Skin epidermis (tissue), 12 donors: ENCODE measurements at regions not wholly inside any gene's neighbourhood (a gene's known extent, or its start where the extent isn't known, plus 50 kb on each side); places are given as distances from the start of the nearest gene placed in this dataset.

Experiments used
- H3K27ac ChIP-seq, 21 experiments: fragments of 200-600 bp; sonication (generic) in 11 of 21; one replicate each; pipeline ENCODE4 v1.5.0; 2020; ENCODE audit warnings: mild to moderate bottlenecking in 3 of 21, inconsistent platforms in 2 of 21, moderate library complexity in 2 of 21
- H3K4me3 ChIP-seq, 7 experiments: fragments of 200-600 bp; sonication (generic) in 2 of 7; one replicate each; pipeline ENCODE4 v1.5.0; 2020; ENCODE audit warnings: inconsistent platforms in 2 of 7, mild to moderate bottlenecking in 2 of 7, moderate library complexity in 1 of 7

DNA sequence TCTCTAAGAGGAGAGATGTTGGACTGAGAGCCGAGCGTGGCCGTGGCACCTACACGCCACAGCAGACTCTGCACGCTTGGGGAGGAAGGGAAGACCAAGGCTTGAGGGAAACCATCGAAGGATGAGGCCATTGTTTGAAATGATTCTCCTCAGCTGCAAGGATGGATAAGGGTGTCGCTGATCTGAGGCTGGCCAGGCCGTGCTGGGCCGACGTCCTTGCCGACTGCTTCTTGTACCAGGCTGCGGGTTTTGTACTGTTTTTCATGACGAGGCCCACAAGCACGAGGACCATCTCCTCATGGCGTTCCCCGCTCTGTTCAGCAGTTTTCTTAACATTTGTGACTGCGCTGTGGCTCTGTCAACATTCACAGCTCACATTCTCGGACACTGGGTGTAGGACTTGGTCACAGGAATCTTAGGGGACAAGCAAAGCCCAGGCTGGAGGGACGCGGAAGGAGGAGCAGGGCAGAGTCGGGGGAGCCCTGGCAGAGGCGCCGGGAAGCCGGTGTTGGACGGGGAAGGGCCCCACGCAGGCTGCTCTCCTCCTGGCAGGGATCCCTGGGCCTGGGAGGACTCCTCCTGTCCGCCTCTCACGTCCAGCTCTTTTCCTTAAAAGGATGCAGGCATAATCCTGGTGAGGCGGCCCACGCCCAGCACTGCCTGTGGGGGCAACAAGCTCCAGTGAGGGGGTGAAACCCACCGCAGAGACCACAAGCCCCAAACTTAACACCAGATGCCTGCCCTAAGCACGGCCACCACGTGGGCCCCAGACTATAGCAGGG is 259.0 kb upstream of the SALL3 start:
- Histone ChIP-seq H3K27ac (no peak overlapping the region), H3K4me3 (no peak overlapping the region)

DNA sequence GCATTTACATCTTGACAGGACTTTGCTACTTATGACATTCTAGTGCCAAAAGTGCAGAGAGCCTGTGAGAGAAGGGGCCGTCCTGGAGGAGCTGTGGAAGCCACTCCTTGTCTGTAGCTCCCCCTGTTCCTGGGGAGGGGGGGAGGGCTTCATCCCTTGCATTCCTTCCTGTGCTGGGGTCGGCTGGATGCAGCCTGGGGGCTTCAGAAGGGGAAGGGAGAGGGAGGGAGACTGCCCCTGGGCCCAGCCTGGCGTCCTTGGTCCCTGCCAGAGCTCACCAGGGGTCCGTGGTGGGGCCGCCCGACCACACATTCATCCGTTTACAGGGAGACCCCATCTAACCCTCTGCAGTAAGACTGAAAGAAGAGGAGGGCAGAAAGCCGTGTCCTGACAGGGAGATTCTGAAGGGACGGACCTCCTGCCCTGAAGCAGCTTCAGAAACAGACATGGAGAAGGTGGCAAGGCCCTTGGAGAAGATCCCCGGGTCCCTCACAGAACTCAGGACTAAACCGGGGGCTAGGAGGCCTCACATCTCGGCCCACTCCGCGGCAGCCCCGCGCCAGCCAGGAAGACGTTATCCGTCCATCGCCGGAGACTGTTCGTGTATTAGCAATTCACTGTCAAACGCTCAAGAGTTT is 258.3 kb upstream of the SALL3 start:
- H3K27ac ChIP-seq: no peak overlapping the region
- no peak overlapping the region for H3K4me3 ChIP-seq

DNA sequence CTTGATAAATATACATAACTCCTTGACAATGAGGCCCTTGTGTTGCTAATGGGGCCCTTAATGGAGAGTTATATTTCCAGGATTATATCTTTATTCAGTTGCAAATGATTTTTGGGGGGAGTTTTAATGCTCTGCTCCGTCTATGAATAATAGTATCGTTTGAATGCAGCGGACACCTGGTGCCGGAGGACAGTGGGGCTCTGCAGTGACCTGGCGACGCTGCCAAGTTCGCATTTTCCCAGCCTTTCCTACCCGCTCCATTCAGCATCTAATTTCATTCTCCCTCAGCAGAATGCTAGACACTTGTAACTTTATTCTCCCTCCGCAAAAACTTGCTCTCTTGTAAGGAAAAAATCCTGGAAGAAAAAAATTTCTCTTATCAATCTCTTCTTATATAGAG is 257.6 kb upstream of the SALL3 start:
- Histone ChIP-seq H3K27ac (no peak overlapping the region), H3K4me3 (no peak overlapping the region)

DNA sequence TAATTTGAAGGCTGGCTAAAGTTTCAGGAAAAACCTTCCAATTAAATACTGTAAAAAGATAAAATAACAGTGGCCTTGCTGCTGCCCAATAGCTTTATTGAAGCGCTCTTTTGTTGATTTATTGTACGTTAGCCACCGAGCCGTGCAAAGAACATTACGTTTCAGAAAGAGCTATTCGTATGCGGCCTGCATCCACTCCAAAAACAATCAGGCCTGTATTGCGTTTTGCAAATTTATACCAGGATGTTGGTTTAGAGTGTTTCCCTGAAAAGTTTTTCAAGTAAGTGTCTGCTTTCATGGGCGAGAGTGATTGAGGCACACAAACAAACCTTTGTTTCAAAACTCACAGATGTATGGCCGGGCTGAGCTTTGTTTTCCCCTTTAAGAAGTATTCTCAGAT is 257.2 kb upstream of the SALL3 start:
- H3K27ac ChIP-seq: no peak overlapping the region
- H3K4me3 ChIP-seq: no peak overlapping the region

DNA sequence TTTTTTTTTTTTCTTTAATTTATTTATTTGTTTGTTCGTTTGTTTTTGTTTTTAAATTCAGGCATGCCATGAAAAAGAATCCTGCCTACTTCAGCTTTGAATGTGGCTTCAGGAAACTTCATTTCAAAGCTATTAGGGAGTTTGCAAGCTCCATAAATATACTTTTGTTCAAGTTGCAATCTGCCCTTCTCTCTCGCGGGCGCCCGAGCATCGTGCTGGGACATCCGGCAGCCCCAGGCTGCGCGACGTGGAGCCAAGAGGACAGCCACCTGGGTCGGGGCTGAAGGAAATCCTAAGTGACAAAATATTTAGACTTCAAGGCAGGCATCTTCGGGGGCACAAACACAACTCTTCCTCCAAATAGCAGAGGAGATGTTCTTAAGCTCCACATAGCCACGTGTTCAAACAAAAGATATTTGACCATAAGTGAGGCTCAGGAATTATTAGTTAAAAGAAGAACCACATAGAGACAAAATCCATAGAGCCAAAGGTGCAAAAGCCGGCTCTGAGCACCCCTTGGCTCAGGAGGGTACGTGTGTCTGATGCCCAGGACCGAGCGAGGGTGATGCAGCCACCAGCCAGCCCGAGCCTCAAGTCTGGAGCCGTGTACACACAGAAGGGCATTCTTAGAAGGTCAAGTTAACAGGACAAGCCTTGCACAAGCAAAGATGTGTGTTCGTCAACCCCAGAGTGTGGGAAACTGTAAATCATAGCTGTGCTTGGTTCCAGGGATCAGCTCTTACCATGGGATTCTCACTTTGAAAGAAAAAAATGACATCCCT is 256.5 kb upstream of the SALL3 start:
- Histone ChIP-seq H3K4me3 (no peak overlapping the region), H3K27ac (no peak overlapping the region)

DNA sequence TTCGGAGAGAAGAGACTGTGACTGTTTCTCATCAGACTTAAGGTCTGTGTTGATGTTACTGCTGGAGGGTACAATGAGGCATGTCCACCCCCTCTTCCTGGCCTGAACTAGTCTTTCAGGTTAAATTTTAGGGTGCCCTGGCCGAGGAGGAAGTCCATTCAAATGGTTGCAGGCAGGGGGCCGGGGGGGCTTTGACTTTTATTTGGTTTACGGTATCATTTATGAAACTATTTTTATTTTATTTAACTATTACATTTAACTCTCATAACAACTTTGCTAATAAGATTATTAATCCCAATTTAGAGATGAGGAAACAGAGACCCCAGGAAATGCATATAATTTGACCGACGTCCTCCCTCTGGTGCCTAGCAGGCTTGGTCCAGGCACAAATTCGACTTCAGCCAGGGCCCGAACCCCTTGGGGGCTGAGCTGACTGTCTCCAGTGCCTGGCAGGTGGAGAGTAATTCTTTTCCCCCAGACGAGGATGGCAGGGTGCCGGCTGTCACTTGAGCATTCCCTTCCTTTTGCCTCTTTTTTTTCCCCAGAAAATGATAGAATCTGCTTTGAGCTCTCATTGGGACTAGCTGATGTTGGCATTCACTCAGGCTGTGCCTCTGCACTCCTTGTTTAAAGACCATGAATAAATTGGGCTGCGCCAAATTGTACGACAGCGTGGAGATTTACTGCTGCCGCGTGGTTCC is 255.3 kb upstream of the SALL3 start:
- Histone ChIP-seq H3K27ac (no peak overlapping the region), H3K4me3 (no peak overlapping the region)

DNA sequence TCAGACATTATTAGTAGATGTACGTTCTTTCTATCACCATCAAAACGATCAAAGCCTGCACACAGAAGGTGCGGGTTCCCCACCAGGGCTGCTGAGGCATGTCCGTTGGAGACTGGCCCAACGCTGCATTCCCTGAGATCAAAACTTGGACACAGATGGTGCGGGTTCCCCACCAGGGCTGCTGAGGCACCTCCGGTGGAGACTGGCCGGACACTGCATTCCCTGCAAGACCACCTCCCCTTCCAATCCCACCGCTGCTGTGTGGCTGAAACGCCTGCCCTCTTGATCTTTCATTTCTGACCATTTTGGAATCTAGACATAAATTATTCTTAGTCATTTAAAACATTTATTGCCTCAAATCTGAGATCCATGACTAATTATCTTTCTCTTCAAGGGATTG is 254.2 kb upstream of the SALL3 start:
- no peak overlapping the region for H3K27ac ChIP-seq
- H3K4me3 ChIP-seq: no peak overlapping the region

DNA sequence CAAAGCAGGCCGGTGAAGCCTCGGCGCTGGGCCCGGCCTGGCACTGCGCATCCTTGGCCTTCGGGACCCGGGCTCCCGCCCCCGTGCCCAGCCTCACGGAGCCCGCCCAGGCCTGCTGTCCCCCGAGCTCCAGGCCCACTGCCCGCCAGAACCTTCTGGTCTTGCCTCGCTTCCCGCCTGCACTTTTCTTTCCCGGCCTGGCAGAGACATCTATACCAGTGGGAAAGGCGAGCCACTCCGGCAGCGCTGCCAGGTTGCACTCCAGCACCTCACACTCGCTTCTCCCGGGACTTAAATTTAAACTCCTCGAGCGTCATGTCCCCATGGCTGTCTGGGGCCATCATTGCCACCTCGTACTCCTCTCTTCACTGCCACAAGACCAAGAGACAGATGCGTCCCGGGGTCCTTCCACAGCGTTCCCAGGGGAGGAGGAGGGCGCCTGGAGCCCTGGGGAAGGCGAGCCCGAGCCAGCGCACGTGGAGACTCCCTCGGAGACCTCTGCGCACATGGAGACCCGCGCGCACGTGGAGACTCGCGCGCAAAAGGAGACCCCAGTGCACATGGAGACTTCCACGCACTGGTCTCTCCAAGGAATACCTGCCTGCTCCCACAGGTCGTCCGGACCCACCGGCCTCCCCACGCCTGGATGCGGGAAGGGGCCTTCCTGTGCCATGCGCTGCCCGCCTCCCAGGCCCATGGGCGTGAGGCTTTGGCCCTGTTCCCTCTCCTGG is 253.1 kb upstream of the SALL3 start:
- no peak overlapping the region for H3K4me3 ChIP-seq
- no peak overlapping the region for H3K27ac ChIP-seq

DNA sequence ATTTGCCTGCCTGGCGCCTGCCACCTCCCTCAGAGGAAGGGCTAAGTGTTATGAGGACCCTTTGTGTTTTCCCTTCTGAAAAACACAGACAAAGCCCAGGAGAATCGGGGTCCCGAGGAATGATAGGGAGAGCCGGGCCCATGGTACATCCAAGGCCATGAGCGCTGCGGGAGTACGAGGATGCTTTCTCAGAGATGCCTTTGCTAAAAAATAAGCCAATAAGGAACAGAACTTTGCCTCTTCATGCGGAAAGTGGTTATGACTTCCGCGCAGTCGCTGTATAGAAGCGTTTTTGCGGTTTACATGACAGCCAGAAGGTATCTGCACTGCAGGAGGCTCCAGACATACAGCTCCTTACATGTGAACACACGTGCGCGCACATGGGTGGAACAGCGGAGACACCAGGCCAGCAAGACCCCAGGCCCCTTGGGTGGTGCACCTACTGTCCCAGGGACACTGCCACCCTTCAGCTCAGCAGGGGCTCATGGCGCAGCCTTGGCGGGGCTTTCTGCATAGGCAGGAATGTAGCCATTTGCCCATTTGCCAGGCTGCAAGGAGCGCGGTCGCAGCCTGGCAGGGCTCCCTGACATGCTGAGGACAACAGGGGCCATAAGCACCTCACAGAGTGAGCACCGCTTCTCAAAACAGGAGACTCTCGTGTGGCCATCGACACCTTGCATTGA is 252.4 kb upstream of the SALL3 start:
- no peak overlapping the region for H3K4me3 ChIP-seq
- H3K27ac ChIP-seq: no peak overlapping the region

DNA sequence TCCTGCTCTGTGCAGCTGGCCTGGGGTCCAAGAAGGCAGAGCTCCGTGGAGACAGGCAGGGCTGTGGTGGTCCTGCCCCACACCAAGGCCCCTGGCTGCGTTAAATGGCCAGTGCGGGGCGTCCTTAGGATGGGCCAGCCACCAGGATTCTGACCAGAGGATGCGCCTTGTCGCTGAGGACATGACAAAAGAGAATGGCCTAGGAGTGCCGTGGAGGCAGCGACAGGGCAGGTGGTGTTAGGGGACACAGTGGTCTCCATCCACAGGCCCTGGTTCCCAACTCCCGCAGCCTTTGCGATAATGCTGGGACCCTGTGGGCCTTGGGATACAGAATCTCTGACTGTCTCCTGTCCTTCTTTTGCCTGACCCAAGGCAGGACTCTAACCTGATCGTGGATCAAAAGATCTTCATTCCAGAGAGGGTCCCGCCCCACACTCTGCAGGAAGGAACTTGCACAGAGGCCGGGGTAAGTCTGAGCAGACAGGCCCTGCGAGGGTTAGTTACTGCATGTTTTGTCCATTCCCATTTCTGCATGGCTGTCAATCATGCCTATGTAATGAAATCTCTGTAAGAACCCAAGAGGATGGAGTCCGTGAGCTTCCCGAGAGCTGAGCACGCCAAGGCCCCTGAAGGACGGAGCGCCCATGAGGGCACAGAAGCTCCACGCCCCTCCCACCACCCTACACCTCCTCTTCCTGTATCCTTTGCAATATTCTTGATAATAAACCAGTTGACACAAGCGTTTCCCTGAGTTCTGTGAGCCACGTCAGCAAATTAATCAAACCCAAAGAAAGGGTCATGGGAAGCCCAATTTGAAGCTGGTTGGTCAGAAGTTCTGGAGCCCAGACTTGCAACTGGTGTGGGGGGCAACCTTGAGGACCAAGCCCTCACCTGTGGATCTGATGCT is 251.5 kb upstream of the SALL3 start:
- no peak overlapping the region for H3K27ac ChIP-seq

DNA sequence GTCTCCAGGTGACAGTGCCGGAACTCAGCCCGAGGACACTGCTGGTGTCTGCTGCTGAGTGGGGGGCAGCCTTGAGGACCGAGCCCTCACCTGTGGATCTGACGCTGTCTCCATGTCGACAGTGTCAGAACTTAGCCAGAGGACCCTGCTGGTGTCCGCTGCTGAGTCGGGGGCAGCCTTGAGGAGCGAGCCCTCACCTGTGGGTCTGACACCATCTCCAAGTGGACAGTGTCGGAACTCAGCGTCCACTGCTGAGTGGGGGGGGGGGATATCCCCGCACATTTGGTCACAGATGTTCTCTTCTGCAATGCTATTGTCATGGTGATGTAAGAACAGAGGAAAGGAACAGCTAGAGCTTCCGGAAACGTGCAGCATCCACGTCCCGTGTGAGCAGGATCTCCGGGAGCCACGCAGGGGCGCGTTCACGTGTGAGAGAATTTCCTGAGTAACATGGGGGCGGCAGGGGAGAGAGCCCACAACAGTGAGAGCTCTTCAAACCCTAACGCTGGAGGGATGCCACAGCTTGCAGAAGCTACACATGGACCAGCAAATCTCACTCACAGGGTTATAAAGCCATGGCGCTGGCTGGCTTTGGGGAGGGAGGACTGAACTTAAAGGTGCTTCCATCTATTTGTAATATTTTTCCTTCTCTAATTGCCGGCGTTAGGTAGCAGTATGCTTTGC is 250.7 kb upstream of the SALL3 start:
- Histone ChIP-seq H3K27ac (no peak overlapping the region), H3K4me3 (no peak overlapping the region)

More for the DNA sequence above, 251.5 kb upstream of the SALL3 start:
- H3K4me3 ChIP-seq: no peak overlapping the region

DNA sequence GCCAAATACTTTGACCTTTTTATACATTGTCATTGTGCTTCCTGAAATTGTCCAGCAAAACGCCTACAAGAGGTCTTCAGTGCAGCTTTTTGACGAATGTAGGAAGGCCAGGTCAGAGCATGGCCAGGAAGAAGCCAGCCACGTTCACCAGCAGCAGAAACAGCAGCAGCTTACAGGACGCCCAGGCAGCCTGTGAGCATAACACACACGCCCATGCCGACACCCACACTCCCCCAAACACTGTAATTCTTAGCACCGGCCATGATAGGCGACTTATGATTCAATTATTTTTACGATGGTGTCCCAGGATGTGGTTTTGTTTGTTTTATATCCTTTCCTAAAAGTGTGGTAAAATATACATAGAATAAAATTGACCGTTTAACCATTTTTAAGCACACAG is 249.1 kb upstream of the SALL3 start:
- H3K27ac ChIP-seq: no peak overlapping the region
- no peak overlapping the region for H3K4me3 ChIP-seq

DNA sequence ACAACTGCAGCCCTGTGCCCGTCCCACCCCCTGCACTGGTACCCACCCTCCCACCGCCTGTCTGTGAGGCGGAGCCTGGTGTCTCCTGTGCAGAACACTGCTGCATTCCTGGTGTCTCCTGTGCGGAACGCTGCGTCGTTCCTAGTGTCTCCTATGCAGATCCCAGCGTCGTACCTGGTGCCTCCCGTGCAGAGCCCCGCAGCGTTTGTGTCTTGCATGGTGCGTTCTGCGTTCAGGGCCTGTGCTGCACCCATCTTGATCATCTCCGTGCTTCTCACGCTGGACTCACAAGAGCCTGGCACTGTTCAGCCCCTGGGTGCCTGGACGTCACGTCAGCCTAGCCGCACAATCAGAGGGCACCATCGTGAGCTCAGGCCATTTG is 248.6 kb upstream of the SALL3 start:
- H3K4me3 ChIP-seq: no peak overlapping the region
- H3K27ac ChIP-seq: no peak overlapping the region

DNA sequence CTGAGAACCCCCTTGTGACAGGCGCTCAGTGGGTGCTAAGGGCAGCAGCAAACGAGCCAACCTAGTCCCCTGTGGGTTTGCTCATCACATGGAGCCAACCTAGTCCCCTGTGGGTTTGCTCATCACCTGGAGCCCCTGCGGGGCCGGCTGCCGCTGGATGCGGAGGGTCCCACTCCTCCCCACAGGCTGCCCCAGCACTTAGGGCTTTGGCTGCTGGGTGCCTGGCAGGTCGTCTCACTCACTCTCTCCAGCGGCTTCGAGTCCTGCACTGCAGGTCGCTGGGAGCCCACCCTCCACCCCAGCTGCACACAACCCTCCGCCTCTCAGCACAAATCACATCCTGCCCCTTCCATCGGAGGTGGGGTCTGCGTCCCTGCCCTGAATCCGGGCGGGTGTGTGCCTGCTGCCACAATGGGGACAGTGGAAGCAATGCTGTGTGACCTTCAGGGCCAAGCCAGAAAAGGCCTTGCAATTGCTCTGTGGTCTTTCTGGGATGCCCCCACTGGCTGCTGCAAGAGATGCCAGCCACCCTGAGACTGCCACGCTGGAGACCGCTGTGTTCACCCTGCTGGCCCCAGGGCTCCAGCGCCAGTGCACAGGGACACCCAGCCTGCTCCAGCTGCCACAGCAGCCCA is 248.1 kb upstream of the SALL3 start:
- no peak overlapping the region for H3K4me3 ChIP-seq
- H3K27ac ChIP-seq: no peak overlapping the region

DNA sequence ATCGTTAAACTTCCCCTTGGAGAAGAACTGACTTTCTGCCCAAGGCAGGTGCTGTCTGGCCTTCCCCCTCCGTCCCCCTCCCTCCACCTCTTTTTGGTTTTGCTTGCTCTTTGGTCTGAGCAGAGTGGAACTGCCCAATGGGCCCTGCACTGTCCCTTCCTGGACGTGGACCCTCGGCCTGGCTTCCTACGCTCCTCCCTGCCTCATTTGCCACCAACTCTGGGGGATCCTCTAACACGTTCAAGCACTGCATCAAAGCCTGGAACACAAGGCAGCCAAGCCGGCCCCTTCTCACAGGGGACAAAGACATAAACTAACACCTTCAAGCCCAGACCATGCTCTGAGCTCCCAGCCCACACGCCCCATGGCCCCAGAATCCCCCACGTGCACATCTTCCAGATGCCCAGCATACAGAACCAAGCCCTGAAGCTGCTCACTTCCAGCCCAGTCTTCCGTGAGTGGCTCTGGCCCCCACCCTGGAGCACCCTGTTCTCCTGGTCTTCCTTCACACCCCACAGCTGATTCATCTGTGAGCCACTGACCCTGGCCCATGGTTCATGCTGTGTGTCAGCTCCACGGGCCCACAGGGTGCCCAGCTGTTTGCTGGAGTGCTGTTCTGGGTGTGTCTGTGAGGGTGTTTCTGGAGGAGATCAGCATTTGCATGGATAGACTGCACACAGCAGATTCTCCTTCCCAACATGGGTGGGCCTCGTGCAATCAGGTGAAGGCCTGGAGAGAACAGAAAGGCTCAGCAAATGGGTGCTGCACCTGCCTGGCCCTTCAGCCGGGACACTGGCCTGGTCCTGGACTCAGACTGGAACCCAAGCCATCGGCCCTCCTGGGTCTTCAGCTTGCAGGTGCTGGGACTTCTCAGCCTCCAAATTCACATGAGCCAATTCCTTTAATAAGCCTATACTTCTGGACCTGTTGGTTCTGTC is 247.1 kb upstream of the SALL3 start:
- no peak overlapping the region for H3K27ac ChIP-seq
- no peak overlapping the region for H3K4me3 ChIP-seq
